A204.1 (cell line): ENCODE measurements at regions not wholly inside any gene's neighbourhood (a gene's known extent, or its start where the extent isn't known, plus 50 kb on each side); places are given as distances from the start of the nearest gene placed in this dataset.
"Not testable (repeated sequence)": the region's sequence is repeated elsewhere in the genome, so short reads cannot be mapped to it uniquely, and the experiment has no call there.

Experiments
- FAIRE-seq: peaks from 2 replicates; lab custom pipeline; 2012; peaks lifted over from hg19 to GRCh38; lab: Jason Lieb, UNC

- no peak for FAIRE-seq
Measured at GRCh38 chr4:82247629-82248028, 126.2 kb downstream of the HNRNPD start.

- FAIRE-seq = no peak
Measured at GRCh38 chr4:82247171-82247570, 126.6 kb downstream of the HNRNPD start.

GRCh38 chr4:82241534-82241933 is 132.3 kb downstream of the HNRNPD start:
- no peak for FAIRE-seq

- no peak for FAIRE-seq
Measured at GRCh38 chr4:82240410-82240809, 133.4 kb downstream of the HNRNPD start.

- not testable (repeated sequence) for FAIRE-seq
Measured at GRCh38 chr4:82237142-82237541, 136.6 kb downstream of the HNRNPD start.

GRCh38 chr4:82235346-82235745 is 138.4 kb downstream of the HNRNPD start:
- FAIRE-seq = no peak

GRCh38 chr4:82232891-82233290 is 140.9 kb downstream of the HNRNPD start:
- FAIRE-seq = no peak

GRCh38 chr4:82231806-82232205 is 142.0 kb downstream of the HNRNPD start:
- FAIRE-seq = no peak

- FAIRE-seq = no peak
Measured at GRCh38 chr4:82230306-82230705, 143.5 kb downstream of the HNRNPD start.

GRCh38 chr4:82225030-82225429 is 148.8 kb downstream of the HNRNPD start:
- FAIRE-seq = no peak

GRCh38 chr4:82223715-82224114 is 150.1 kb downstream of the HNRNPD start:
- FAIRE-seq = no peak

GRCh38 chr4:82219346-82219745 is 154.4 kb downstream of the HNRNPD start:
- no peak for FAIRE-seq

- FAIRE-seq = no peak
Measured at GRCh38 chr4:82217986-82218715, 155.6 kb downstream of the HNRNPD start.

GRCh38 chr4:82216219-82216618 is 157.6 kb downstream of the HNRNPD start:
- no peak for FAIRE-seq

GRCh38 chr4:82215800-82216199 is 158.0 kb downstream of the HNRNPD start:
- FAIRE-seq = no peak

- FAIRE-seq = no peak
Measured at GRCh38 chr4:82215039-82215438, 158.8 kb downstream of the HNRNPD start.

- no peak for FAIRE-seq
Measured at GRCh38 chr4:82213485-82214417, 160.0 kb downstream of the HNRNPD start.

GRCh38 chr4:82201805-82202641 is 171.8 kb downstream of the HNRNPD start:
- no peak for FAIRE-seq

GRCh38 chr4:82201303-82201702 is 172.5 kb downstream of the HNRNPD start:
- no peak for FAIRE-seq

- no peak for FAIRE-seq
Measured at GRCh38 chr4:82200046-82200445, 173.7 kb downstream of the HNRNPD start.

- FAIRE-seq = no peak
Measured at GRCh38 chr4:82194329-82194728, 179.5 kb downstream of the HNRNPD start.

GRCh38 chr4:82192017-82192673 is 181.6 kb downstream of the HNRNPD start:
- FAIRE-seq = no peak
